HG03342 (cell line): ENCODE measurements at regions not wholly inside any gene's neighbourhood (a gene's known extent, or its start where the extent isn't known, plus 50 kb on each side); places are given as distances from the start of the nearest gene placed in this dataset.
"Not testable (repeated sequence)": the region's sequence is repeated elsewhere in the genome, so short reads cannot be mapped to it uniquely, and the experiment has no call there.

Source experiments
- ATAC-seq: cut with Tn5 transposase; IDR thresholded peaks from one replicate; pipeline ENCODE4 v1.9.1; 2021; ENCODE audit warnings: mild to moderate bottlenecking, moderate library complexity; ENCODE audit not compliant: unreplicated experiment

- ATAC-seq: peak; percentile 80
These were observed 136.6 kb upstream of the ZC3H15 start for GRCh38 chr2:186349508-186349907.

DNA sequence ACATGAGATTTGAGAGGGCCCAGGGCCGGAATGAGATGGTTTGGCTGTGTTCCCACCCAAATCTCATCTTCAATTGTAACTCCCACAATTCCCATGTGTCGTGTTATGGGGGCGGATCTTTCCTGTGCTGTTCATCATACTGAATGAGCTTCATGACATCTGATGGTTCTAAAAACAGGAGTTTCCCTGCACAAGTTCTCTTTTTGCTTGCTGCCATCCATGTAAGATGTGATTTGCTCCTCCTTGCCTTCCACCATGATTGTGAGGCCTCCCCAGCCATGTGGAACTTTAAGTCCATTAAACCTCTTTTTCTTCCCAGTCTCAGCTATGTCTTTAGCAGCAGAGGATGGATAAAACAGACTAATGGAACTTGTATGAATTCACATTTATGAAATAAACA is 131.9 kb upstream of the ZC3H15 start:
- ATAC-seq: not testable (repeated sequence)

DNA sequence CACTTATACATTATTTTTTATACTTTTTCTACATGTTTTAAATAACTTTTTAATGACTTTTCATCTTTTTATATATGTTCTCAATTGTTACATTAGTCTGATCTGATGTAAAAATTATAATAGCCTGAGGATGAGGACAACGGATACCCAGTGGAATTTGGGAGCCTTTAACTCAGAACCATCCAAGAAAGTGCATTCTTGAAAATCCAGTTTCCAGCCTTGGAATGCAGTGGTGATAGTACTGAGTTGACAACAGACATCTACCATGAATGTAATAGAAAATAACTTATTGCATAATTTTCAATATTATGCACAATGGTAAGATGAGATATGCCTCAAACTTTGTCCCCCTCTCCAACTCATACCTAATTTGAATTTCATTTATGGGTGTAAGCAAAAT is 120.7 kb upstream of the ZC3H15 start:
- no peak for ATAC-seq

- no peak for ATAC-seq
These were observed 107.0 kb upstream of the ZC3H15 start for GRCh38 chr2:186379052-186379451.

- ATAC-seq: no peak
These were observed 105.3 kb upstream of the ZC3H15 start for GRCh38 chr2:186380805-186381204.

GRCh38 chr2:186381573-186381972 is 104.5 kb upstream of the ZC3H15 start:
- ATAC-seq: no peak

DNA sequence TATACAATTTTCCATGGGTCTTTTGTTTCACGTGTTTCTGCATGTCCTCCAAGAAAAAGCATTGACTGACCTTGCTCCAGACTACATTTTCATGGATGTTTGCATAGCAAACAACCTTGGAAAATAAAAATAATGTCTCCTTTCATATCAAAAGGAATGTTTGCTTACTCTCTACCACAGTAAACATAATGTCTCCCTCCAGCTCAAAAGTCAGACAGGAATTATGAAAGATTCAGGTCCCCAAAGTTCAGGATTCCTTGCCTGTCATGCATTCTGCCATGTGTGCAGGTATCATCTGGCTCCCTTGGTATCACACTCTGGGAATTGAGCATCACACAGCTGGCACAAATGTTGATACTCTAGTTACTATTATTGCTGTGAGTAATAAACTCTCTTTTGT is 103.1 kb upstream of the ZC3H15 start:
- no peak for ATAC-seq

GRCh38 chr2:186384226-186384625 is 101.8 kb upstream of the ZC3H15 start:
- no peak for ATAC-seq

GRCh38 chr2:186385638-186386201 is 100.3 kb upstream of the ZC3H15 start:
- ATAC-seq: not testable (repeated sequence)

DNA sequence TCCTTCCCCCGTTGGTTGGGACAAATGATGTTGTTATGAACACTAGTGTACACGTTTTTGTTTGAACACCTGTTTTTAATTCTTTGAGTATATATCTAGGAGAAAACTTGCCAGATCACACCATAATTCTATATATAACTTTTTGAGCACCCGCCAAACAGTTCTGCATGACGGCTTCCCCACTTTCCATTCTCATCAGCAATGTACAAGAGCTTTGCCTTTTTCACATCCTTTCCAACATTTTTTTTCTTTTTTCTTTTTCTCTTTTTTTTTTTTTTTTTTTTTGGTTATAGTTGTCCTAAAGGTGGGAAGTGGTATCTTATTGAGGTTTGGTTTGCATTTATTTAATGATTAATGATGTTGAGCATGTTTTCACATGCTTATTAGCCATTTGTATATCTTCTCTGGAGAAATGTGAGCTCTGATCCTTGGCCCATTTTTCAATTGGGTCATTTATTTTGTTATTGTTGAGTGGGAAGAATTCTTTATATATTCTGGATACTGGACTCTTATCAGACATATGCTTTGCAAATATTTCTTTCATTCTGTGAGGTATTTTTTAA is 86.9 kb upstream of the ZC3H15 start:
- no peak for ATAC-seq

GRCh38 chr2:186405842-186406241 is 80.2 kb upstream of the ZC3H15 start:
- no peak for ATAC-seq

DNA sequence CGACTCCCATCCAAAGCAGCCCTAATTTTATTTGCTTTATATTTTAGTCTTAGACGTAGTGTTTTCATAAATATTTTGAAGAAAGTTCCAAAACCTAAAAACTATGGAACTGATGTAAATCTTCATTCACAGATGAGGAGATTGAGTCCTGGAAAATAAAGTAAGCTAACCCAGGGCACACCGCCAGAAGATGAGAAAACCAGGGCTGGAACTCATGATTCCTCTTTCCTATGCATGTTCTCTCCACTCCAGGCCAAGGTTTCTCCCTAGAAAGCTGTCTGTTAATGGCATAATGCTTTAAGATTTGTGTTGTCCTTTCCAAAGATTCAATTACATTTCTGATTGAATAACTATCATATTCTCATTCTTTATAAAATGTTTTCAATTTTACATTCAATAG is 78.4 kb upstream of the ZC3H15 start:
- ATAC-seq: no peak

GRCh38 chr2:186410802-186411201 is 75.3 kb upstream of the ZC3H15 start:
- no peak for ATAC-seq

DNA sequence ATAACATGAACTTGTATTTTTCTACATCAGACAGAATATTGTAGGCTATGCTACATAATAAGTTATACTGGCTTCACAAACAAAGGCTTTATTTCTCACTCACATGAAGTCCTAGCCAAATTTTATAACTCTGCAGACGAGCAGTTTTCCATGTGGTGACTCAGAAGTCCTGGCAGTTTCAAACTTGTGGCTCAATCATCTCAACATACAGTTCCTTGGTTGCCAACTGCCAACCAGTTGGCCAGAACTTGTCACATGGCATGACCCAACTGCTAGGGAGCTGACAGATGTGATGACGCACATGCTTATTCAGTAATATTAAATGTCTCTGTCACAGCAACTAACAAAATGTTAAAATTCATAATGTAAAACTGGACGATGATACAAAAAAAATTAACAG is 63.8 kb upstream of the ZC3H15 start:
- ATAC-seq: no peak

- ATAC-seq: no peak
These were observed 62.6 kb upstream of the ZC3H15 start for GRCh38 chr2:186423481-186423880.

DNA sequence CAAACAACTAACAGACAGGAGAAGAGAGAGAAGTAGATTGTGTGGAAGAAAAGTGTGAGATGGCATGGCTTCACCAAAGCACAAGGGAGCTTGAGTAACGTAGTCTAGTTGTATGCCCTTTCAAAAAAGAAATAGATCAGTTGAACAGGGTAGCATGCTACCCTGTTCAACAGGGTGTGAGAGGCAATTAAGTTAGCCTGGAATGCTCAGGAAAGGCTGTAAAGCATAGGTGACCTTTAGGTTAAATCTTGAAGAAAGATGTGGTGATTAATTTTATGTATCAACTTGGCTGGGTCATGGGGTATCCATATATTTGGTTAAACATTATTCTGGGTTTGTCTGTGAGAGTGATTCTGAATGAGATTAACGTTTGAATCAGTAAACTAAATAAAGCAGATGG is 61.8 kb upstream of the ZC3H15 start:
- no peak for ATAC-seq

DNA sequence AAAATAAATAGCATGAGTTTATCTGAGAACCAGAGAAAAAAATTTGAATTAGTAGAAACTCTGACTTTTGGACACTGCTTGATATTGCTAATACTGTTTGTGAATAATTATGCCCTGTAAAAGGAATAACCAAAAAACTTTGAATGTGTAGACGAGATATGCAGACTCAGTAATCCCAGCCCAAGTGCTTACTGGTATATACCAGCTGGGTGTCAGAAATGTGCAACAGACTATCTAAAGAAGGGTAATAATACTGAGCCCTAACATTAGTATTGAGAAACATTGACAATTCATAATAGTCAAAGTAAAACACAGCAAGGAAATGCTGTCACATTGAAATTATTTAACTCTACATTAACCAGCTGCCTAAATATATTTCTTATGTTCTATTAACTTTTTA is 60.5 kb upstream of the ZC3H15 start:
- ATAC-seq: no peak

- peak; percentile 97 for ATAC-seq
These were observed 59.7 kb upstream of the ZC3H15 start for GRCh38 chr2:186426153-186427016.

DNA sequence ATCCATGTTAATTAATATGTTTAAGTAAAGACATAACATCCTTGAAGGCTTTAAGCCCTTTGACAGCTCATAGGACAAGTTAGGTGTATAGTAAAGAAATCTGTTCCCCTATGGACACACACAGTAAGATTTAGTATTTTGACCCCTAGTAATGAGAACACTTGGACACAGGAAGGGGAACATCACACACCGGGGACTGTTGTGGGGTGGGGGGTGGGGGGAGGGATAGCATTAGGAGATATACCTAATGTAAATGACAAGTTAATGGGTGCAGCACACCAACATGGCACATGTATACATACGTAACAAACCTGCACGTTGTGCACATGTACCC is 59.1 kb upstream of the ZC3H15 start:
- ATAC-seq: peak; percentile 43

- no peak for ATAC-seq
These were observed 58.1 kb upstream of the ZC3H15 start for GRCh38 chr2:186427970-186428369.

DNA sequence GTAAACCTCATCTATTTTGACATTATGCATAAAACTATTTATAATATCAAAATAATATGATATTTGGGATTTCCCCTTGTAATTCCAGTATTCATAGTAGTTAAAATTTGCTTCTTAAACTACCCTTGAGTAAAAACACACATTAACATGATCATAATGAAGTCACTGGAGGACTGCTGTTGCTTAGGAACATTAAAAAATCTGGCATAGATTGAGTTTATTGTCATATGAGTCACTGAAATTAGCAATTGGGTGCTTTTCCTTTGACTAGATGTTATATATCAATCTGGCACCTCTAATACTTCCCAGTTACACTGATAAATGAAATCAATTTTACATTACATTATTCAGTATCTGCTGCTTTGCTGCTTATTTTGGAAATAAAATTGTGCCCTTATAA is 57.0 kb upstream of the ZC3H15 start:
- no peak for ATAC-seq

GRCh38 chr2:186431306-186431705 is 54.8 kb upstream of the ZC3H15 start:
- ATAC-seq: no peak
